ENCODE measurements at regions not wholly inside any gene's neighbourhood (a gene's known extent, or its start where the extent isn't known, plus 50 kb on each side); places are given as distances from the start of the nearest gene placed in this dataset.

DNA sequence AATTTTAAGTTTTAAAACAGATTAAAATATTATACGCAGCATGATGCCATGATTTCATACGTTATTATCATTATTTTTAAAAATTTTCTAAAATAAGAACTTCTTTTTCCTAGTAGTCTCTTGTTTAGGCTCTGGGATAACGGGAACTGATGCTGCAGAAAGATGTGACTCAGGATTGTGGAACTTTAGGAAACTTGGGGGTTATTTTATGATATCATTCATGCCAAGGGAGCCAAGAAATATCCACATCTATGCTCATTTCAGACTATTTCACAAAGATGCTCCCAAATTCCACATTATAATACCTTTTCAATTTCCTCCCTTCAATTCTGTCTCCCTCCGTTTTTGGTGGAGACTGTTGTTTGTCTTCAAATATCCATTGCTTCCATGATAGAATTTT, 236.4 kb downstream of the HS3ST3A1 start:
- CTCF ChIA-PET (ENCODE audit: partially characterized antibody) = interaction anchor here (0.5 to 0.7 kb wide), 2 partner anchors 41 to 342 kb away, joined by 3 read pairs; no protein-coding TSS in a partner anchor
- Histone ChIP-seq H3K9ac (replicated peaks in 1 of 4; ENCODE audit: extremely low read depth in 1 of 4, low read depth in 3 of 4, low read length in 3 of 4) (no peak overlapping the region), H3K36me3 (ENCODE audit: control insufficient read depth in 2 of 4, insufficient read depth in 4 of 4, low read length in 3 of 4) (no peaks in the 10 kb centered on the region), H2BK20ac (ENCODE audit: low read length) (no peak overlapping the region), H3K79me2 (ENCODE audit: control insufficient read depth in 1 of 2, insufficient read depth in 2 of 2, low read length in 2 of 2) (no peaks in the 10 kb centered on the region), H3K4me2 (ENCODE audit: insufficient read depth in 1 of 2, low read depth in 2 of 2, low read length in 2 of 2) (no peak overlapping the region), H3K4me3 (ENCODE audit: extremely low read depth in 1 of 4, insufficient read depth in 2 of 4, low read depth in 3 of 4, low read length in 4 of 4) (no peak overlapping the region), H3K4me1 (replicated peaks in 1 of 4; ENCODE audit: control insufficient read depth in 3 of 4, insufficient read depth in 4 of 4, low read length in 3 of 4) (no peaks in the 10 kb centered on the region), H4K5ac (ENCODE audit: insufficient read length, low read depth, low read length) (no peak overlapping the region), H3K18ac (ENCODE audit: extremely low read depth, low read length) (no peak overlapping the region), H3K9me3 (ENCODE audit: insufficient read depth in 2 of 2, low read depth in 1 of 2, low read length in 1 of 2) (no peaks in the 10 kb centered on the region), H4K8ac (ENCODE audit: extremely low read depth, insufficient read depth, low read length) (no peak overlapping the region), H3K27ac (ENCODE audit: low read depth, low read length) (no peak overlapping the region), H3K56ac (replicated peaks; ENCODE audit: insufficient read length, low read depth, low read length) (no peak overlapping the region), H4K20me1 (replicated peaks in 1 of 2; ENCODE audit: control insufficient read depth in 1 of 2, insufficient read depth in 2 of 2, low read length in 2 of 2) (no peaks in the 10 kb centered on the region), H3K14ac (ENCODE audit: insufficient read length) (no peak overlapping the region), H2BK120ac (replicated peaks; ENCODE audit: low read depth, low read length) (no peak overlapping the region), H3K23me2 (ENCODE audit: low read depth, low read length) (no peaks in the 10 kb centered on the region), H2BK12ac (ENCODE audit: low read depth, low read length) (no peak overlapping the region), H2AFZ (ENCODE audit: low read length) (no peak overlapping the region), H2BK5ac (ENCODE audit: low read depth, low read length) (no peak overlapping the region), H2AK5ac (ENCODE audit: low read depth, low read length) (no peak overlapping the region), H4K91ac (replicated peaks; ENCODE audit: insufficient read length, low read length) (no peak overlapping the region), H3K27me3 (replicated peaks in 1 of 4; ENCODE audit: control insufficient read depth in 3 of 4, extremely low read depth in 1 of 4, insufficient read depth in 3 of 4, low read length in 3 of 4) (peaks cover 22 to 47% (median 36%) of the 10 kb centered on the region in 4 experiments), H3K4ac (replicated peaks; ENCODE audit: insufficient read length, low read depth, low read length) (no peak overlapping the region), H3K23ac (ENCODE audit: insufficient read length) (no peak overlapping the region), H2BK15ac (ENCODE audit: low read length) (no peak overlapping the region), H3K79me1 (ENCODE audit: low read depth, low read length) (no peaks in the 10 kb centered on the region)
- FAIRE-seq = no peak
- 88% methylated on average over 4 of the region's 4 CpGs; no CpG with 5 or more reads in 1 of the 2 experiments for WGBS, 2 experiments (ENCODE audit: extremely low coverage in 1 of 2, insufficient coverage in 1 of 2, insufficient read length in 1 of 2, insufficient replicate concordance in 2 of 2, low coverage in 1 of 2, low lambda C conversion rate in 2 of 2, missing lambda C conversion rate in 1 of 2)
- POLR2A ChIA-PET (ENCODE audit: partially characterized antibody) = no interaction called here
- no peak for DNase-seq (ENCODE audit: low read depth in 1 of 2, low spot score in 2 of 2)
- TF ChIP-seq RNF2 (IDR thresholded peaks at IDR 0.05; ENCODE audit: borderline replicate concordance, low read depth, low read length, missing control alignments, poor library complexity, severe bottlenecking) (no peak), EGR1 (IDR thresholded peaks at IDR 0.05; ENCODE audit: borderline replicate concordance, low read depth, low read length) (no peak), YY1 (IDR thresholded peaks at IDR 0.05; ENCODE audit: low read depth, low read length) (no peak), CBX5 (IDR thresholded peaks at IDR 0.05; ENCODE audit: low read depth, low read length) (no peak), E2F6 (IDR thresholded peaks at IDR 0.05) (no peak), SP4 (IDR thresholded peaks at IDR 0.05; ENCODE audit: low read length) (no peak), CHD1 (IDR thresholded peaks at IDR 0.05; ENCODE audit: low read depth, low read length) (no peak), TBP (IDR thresholded peaks at IDR 0.05; ENCODE audit: low read depth, low read length) (no peak), RFX5 (IDR thresholded peaks at IDR 0.05; ENCODE audit: borderline replicate concordance, low read depth, low read length) (no peak), HDAC2 (IDR thresholded peaks at IDR 0.05; ENCODE audit: borderline replicate concordance in 1 of 2, low read depth in 2 of 2, low read length in 2 of 2) (no peak), TAF1 (IDR thresholded peaks at IDR 0.05; ENCODE audit: low read depth, low read length) (no peak), MAFK (IDR thresholded peaks at IDR 0.05; ENCODE audit: low read depth, low read length) (no peak), MAX (IDR thresholded peaks at IDR 0.05) (no peak), SIX5 (IDR thresholded peaks at IDR 0.05; ENCODE audit: low read depth, low read length) (no peak)
